ACC112 (cell line): ENCODE measurements at regions not wholly inside any gene's neighbourhood (a gene's known extent, or its start where the extent isn't known, plus 50 kb on each side); places are given as distances from the start of the nearest gene placed in this dataset.

ENCODE experiments used
- H2AFZ ChIP-seq: fragments of 200-600 bp; sonication (generic); one replicate; pipeline ENCODE4 v1.6.0; 2017; ENCODE audit warnings: antibody characterized with exemption, low read length; ENCODE audit not compliant: unreplicated experiment
- H3K27ac ChIP-seq: fragments of 200-600 bp; sonication (generic); 2 replicates; pipeline ENCODE4 v1.5.1; 2014; ENCODE audit warnings: low read depth, mild to moderate bottlenecking, antibody characterized with exemption, low read length, moderate library complexity
- H3K27me3 ChIP-seq: fragments of 200-600 bp; sonication (generic); 2 replicates; pipeline ENCODE4 v1.6.1; 2014; ENCODE audit warnings: mild to moderate bottlenecking, antibody characterized with exemption, low read length, moderate library complexity, mixed read lengths; ENCODE audit not compliant: insufficient read depth
- H3K36me3 ChIP-seq: fragments of 200-600 bp; sonication (generic); 2 replicates; pipeline ENCODE4 v1.6.1; 2016; ENCODE audit warnings: mild to moderate bottlenecking, antibody characterized with exemption, low read length, moderate library complexity, mixed read lengths; ENCODE audit not compliant: insufficient read depth
- H3K4me1 ChIP-seq: fragments of 200-600 bp; sonication (generic); one replicate; pipeline ENCODE4 v1.6.1; 2016; ENCODE audit warnings: low read length, mixed read lengths; ENCODE audit not compliant: insufficient read depth, unreplicated experiment, control insufficient read depth
- H3K4me3 ChIP-seq: fragments of 200-600 bp; sonication (generic); 2 replicates; pipeline ENCODE4 v1.5.1; 2014; ENCODE audit warnings: mild to moderate bottlenecking, low read depth, low read length
- H3K79me2 ChIP-seq: fragments of 200-600 bp; sonication (generic); one replicate; pipeline ENCODE4 v1.6.0; 2016; ENCODE audit warnings: low read length; ENCODE audit not compliant: control insufficient read depth, unreplicated experiment, insufficient read depth

DNA sequence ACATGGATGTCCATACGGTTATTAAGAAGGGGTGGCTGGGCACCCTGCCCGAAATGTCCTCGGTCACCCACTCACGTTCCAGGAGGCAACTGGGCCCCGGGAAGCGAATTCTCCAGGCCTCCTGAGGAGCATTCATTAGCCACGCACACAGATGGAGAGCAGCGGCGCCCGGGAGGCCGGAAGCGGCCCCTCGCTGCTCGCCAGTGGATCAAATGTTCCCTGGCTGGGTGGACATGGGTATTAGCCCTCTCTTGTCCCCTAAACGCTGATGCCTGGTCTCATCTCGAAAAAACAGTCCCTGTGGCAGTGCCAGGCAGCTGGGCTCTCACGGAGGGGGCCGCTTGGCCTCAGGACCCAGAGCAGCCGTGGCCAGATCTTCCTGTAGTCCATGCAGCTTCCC is 59.0 kb upstream of the DLK1 start:
- Histone ChIP-seq H3K27ac (no peak overlapping the region), H3K79me2 (no peaks in the 10 kb centered on the region), H3K4me1 (no peaks in the 10 kb centered on the region), H3K4me3 (no peak overlapping the region), H2AFZ (no peak overlapping the region), H3K36me3 (no peaks in the 10 kb centered on the region), H3K27me3 (peaks cover 23% of the 10 kb centered on the region)

- Histone ChIP-seq H3K79me2 (no peaks in the 10 kb centered on the region), H2AFZ (no peak overlapping the region), H3K27me3 (peaks cover 28% of the 10 kb centered on the region), H3K4me3 (no peak overlapping the region), H3K36me3 (no peaks in the 10 kb centered on the region), H3K4me1 (no peaks in the 10 kb centered on the region), H3K27ac (no peak overlapping the region)
Measured at GRCh38 chr14:100668352-100668751, 58.3 kb upstream of the DLK1 start.

DNA sequence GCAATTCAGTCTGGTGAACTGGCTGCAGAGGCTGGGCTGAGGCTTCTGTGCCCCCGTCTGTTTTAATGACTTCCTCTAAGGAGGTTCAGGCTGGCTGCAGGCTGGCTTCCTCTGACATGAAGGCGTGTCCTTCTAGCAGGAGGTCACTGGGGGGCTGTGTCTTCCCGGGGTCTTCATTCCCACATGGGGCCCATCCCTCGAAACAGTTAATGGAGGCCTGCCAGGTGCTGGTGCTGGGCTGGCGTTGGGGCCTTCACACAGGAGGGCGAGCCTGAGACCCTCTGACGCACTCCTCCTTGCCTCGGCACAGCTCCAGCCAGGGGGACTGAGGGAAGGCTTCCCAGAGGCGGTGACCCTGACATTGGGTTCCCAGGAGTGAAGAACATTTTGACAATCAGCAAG is 57.7 kb upstream of the DLK1 start:
- Histone ChIP-seq H3K4me1 (no peaks in the 10 kb centered on the region), H3K27me3 (peaks cover 34% of the 10 kb centered on the region), H2AFZ (no peak overlapping the region), H3K36me3 (no peaks in the 10 kb centered on the region), H3K27ac (no peak overlapping the region), H3K79me2 (no peaks in the 10 kb centered on the region), H3K4me3 (no peak overlapping the region)

- Histone ChIP-seq H3K4me1 (no peaks in the 10 kb centered on the region), H3K4me3 (no peak overlapping the region), H3K79me2 (no peaks in the 10 kb centered on the region), H3K36me3 (no peaks in the 10 kb centered on the region), H3K27me3 (peaks cover 34% of the 10 kb centered on the region), H3K27ac (no peak overlapping the region), H2AFZ (no peak overlapping the region)
Measured at GRCh38 chr14:100669468-100669867, 57.2 kb upstream of the DLK1 start.

- Histone ChIP-seq H3K27me3 (peaks cover 33% of the 10 kb centered on the region), H3K27ac (no peak overlapping the region)
Measured at GRCh38 chr14:100670017-100670752, 56.5 kb upstream of the DLK1 start.

GRCh38 chr14:100670753-100671049 is 56.0 kb upstream of the DLK1 start:
- H3K36me3 ChIP-seq: no peaks in the 10 kb centered on the region
- no peak overlapping the region for H3K4me3 ChIP-seq
- H3K4me1 ChIP-seq: no peaks in the 10 kb centered on the region
- H3K27me3 ChIP-seq: peaks cover 31% of the 10 kb centered on the region
- no peak overlapping the region for H3K27ac ChIP-seq
- no peaks in the 10 kb centered on the region for H3K79me2 ChIP-seq
- H2AFZ ChIP-seq: no peak overlapping the region

More at GRCh38 chr14:100670017-100670752, 56.5 kb upstream of the DLK1 start:
- H3K4me3 ChIP-seq: no peak overlapping the region
- H3K4me1 ChIP-seq: no peaks in the 10 kb centered on the region
- H3K79me2 ChIP-seq: no peaks in the 10 kb centered on the region
- H2AFZ ChIP-seq: no peak overlapping the region
- no peaks in the 10 kb centered on the region for H3K36me3 ChIP-seq

- Histone ChIP-seq H3K79me2 (no peaks in the 10 kb centered on the region), H3K27ac (no peak overlapping the region), H3K36me3 (no peaks in the 10 kb centered on the region), H3K27me3 (peaks cover 26% of the 10 kb centered on the region; the same call in 1 of the 2 replicates), H3K4me3 (no peak overlapping the region), H3K4me1 (peaks cover 7% of the 10 kb centered on the region), H2AFZ (no peak overlapping the region)
Measured at GRCh38 chr14:100671386-100671901, 55.2 kb upstream of the DLK1 start.

- Histone ChIP-seq H3K4me3 (no peak overlapping the region), H3K27ac (no peak overlapping the region), H3K79me2 (no peaks in the 10 kb centered on the region), H2AFZ (no peak overlapping the region), H3K4me1 (peaks cover 9% of the 10 kb centered on the region), H3K36me3 (no peaks in the 10 kb centered on the region), H3K27me3 (peaks cover 23% of the 10 kb centered on the region; the same call in 1 of the 2 replicates)
Measured at GRCh38 chr14:100671906-100672305, 54.8 kb upstream of the DLK1 start.

- H3K27me3 ChIP-seq: peaks cover 20% of the 10 kb centered on the region; the same call in 1 of the 2 replicates
- H3K79me2 ChIP-seq: no peaks in the 10 kb centered on the region
- H3K36me3 ChIP-seq: no peaks in the 10 kb centered on the region
- no peak overlapping the region for H3K4me3 ChIP-seq
- peaks cover 9% of the 10 kb centered on the region for H3K4me1 ChIP-seq
- H3K27ac ChIP-seq: no peak overlapping the region
- no peak overlapping the region for H2AFZ ChIP-seq
Measured at GRCh38 chr14:100673085-100673806, 53.4 kb upstream of the DLK1 start.

- Histone ChIP-seq H3K79me2 (no peaks in the 10 kb centered on the region), H2AFZ (no peak overlapping the region), H3K4me1 (peaks cover 9% of the 10 kb centered on the region), H3K4me3 (no peak overlapping the region), H3K36me3 (no peaks in the 10 kb centered on the region), H3K27me3 (peaks cover 20% of the 10 kb centered on the region; the same call in 1 of the 2 replicates), H3K27ac (no peak overlapping the region)
Measured at GRCh38 chr14:100673807-100674154, 52.9 kb upstream of the DLK1 start.

DNA sequence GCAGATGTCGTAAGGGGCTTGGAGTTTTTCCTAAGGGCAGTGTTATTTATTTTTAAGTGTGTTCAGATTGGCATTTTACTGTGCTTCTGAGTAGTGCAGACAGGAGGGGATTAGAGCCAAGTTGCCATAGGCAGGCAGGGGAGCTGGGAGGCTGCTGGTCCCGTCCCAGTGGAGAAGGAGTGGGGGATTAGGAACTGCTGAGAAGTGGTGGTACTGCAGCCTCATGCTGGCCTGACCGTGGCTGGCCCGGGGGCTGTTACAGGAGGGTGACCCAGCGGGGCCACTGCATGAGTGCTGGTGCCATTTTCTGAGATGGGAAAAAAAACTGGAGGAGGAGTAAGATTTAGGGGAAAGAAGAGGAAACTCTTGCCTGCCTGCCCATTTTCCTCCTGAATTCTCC is 52.3 kb upstream of the DLK1 start:
- no peak overlapping the region for H3K27ac ChIP-seq
- no peaks in the 10 kb centered on the region for H3K79me2 ChIP-seq
- H2AFZ ChIP-seq: no peak overlapping the region
- peaks cover 20% of the 10 kb centered on the region; the same call in 1 of the 2 replicates for H3K27me3 ChIP-seq
- no peak overlapping the region for H3K4me3 ChIP-seq
- no peaks in the 10 kb centered on the region for H3K36me3 ChIP-seq
- H3K4me1 ChIP-seq: peaks cover 9% of the 10 kb centered on the region
